ENCODE measurements at regions not wholly inside any gene's neighbourhood (a gene's known extent, or its start where the extent isn't known, plus 50 kb on each side); places are given as distances from the start of the nearest gene placed in this dataset.

DNA sequence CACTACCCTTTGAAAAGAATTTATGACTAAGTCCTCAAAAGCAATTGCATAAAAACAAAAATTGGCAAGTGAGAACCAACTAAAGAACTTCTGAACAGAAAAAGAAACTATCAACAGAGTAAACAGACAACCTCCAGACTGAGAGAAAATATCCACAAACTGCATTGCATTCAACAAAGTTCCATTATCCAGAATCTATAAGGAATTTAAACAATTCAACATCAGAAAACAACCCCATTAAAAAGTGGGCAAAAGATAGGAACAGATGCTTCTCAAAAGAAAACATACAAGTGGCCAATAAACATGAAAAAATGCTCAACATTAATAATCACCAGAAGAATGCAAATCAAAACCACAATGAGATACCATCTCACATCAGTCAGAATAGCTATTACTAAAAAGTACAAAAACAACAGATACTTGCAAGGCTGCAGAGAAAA is 130.2 kb downstream of the GASK1B start:
- TF ChIP-seq CTCF (IDR thresholded peaks at IDR 0.05; ENCODE audit: insufficient read depth, low read length) (no peak), POLR2AphosphoS5 (IDR thresholded peaks at IDR 0.05; ENCODE audit: low read depth) (no peak), GABPA (IDR thresholded peaks at IDR 0.05; ENCODE audit: low read depth) (no peak)
- TF ChIP-seq, protein P1, sequence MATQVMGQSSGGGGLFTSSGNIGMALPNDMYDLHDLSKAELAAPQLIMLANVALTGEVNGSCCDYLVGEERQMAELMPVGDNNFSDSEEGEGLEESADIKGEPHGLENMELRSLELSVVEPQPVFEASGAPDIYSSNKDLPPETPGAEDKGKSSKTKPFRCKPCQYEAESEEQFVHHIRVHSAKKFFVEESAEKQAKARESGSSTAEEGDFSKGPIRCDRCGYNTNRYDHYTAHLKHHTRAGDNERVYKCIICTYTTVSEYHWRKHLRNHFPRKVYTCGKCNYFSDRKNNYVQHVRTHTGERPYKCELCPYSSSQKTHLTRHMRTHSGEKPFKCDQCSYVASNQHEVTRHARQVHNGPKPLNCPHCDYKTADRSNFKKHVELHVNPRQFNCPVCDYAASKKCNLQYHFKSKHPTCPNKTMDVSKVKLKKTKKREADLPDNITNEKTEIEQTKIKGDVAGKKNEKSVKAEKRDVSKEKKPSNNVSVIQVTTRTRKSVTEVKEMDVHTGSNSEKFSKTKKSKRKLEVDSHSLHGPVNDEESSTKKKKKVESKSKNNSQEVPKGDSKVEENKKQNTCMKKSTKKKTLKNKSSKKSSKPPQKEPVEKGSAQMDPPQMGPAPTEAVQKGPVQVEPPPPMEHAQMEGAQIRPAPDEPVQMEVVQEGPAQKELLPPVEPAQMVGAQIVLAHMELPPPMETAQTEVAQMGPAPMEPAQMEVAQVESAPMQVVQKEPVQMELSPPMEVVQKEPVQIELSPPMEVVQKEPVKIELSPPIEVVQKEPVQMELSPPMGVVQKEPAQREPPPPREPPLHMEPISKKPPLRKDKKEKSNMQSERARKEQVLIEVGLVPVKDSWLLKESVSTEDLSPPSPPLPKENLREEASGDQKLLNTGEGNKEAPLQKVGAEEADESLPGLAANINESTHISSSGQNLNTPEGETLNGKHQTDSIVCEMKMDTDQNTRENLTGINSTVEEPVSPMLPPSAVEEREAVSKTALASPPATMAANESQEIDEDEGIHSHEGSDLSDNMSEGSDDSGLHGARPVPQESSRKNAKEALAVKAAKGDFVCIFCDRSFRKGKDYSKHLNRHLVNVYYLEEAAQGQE (IDR thresholded peaks at IDR 0.05; ENCODE audit: insufficient replicate concordance, low read depth): no peak

Measured in HL-60 (cell line).